ENCODE measurements at regions not wholly inside any gene's neighbourhood (a gene's known extent, or its start where the extent isn't known, plus 50 kb on each side); places are given as distances from the start of the nearest gene placed in this dataset.
"Not testable (repeated sequence)": the region's sequence is repeated elsewhere in the genome, so short reads cannot be mapped to it uniquely, and the experiment has no call there.

DNA sequence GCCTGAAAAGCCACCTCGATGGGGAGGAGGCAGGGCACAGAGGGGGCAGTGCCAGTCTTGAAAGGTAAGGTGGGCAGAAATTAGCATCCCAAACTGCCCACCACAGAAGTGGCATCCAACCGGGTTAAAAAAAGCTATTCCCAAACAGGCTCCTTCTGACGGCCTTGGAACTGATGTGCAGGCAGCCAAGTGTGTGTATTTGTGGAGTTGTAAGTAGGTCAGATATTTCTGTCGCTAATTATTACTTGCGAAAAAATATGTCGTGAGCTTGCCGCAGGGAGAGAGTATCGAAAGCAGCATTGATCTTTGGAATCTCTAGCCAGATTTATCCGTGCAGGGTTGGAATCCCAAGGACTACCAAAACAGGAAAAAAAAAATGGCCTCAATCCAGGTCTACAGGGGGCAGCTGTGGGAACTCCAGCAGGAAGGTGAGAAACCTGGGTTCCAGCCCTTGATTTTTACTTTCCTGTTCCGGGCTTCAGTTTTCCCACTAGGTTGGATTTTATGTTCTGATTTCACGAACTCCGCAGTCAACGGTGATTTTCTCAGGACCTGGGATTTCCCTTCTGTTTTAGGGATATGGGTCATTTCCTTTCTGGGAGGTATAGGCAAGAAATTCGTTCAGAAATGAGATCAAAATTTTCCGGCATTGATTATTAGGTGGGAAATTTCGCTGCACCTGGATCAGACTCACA is 200.8 kb downstream of the RGS3 start:
- no peak for DNase-seq (ENCODE audit: extremely low read depth, low read depth)

DNA sequence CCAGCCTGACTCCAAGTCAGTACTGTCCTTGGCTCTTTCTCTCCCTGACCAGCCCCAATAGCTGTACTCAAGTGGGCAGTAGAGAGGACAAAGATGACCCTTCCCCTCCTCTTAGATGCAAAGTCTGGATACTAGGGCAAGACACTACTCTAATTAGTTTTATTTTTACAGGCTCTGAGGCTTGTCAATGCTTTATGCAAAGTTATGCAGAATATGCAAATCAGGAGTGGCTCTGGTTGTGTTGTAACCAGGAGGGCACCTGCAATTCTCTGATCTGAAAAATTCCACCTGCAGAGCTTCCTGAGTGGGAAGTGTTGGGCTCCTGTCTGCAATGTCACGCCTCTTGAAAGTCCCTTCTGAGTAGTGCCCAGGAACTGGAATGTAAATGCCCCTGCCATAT is 201.5 kb downstream of the RGS3 start:
- no peak for DNase-seq (ENCODE audit: extremely low read depth, low read depth)

DNA sequence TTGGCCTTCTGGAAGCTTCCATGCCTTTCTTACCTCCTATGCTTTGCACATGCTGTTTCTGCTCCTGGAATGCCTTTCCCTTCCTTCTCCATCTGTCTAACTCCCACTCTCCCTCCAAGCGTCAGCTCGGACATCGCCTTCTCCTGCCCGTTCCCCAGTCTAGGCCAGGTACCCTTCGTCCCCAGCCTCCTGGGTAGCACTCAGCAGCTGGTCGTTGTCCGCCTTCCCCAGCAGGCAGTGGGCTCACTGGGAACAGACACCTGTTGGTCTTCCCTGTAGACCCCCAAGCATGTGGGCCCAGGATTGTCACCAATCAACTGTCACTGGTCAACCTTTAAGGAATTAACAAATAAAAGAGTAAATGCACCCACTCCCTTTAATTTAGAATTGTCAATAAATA is 202.2 kb downstream of the RGS3 start:
- DNase-seq (ENCODE audit: extremely low read depth, low read depth), result no peak

DNA sequence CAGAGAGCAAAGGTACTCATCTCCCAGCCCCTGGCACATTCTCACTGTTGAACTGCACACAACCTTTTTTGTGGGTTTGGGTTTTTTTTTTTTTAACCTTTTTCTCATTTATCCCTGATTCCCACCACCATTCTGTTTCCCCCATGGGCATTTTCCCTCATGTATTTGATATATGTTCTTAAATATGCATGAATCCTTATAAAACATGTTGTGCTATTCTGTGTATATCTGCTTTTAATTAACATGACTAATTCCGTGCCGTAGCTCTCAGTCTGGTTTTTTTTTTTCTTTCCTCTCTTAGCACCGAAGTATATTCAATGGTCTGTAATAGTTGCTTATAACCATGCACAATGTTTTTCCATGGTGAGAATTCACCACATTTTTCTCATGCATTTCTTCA is 204.5 kb downstream of the RGS3 start:
- no peak for DNase-seq (ENCODE audit: extremely low read depth, low read depth)

DNA sequence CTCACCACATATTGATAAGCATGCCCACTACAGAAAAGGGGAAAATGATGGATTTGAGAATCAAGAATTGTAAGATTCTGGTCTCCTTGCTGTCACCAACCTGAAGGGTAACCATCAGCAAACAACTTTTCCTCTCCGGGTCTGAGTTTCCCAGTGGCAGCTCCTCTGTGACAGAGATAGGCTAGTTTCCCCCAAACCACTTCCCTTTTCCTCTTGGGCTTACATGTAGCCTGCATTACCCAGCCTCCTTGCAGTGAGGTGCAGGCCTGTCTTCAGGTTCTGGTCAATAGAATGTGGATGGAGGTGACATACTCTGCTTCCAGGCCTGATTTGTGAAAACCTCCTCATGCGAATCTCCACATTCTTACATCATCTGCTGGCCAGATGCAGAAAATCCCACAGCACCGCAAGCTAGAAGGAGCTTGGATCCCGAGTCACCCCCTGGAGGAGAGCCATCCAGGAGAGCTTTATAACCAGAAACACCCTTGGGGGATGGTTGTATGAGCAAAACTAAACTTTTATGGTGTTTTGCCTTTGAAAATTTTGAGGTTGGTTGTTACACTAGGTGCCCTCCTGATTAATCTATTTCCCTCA is 206.1 kb downstream of the RGS3 start:
- no peak for DNase-seq (ENCODE audit: extremely low read depth, low read depth)

DNA sequence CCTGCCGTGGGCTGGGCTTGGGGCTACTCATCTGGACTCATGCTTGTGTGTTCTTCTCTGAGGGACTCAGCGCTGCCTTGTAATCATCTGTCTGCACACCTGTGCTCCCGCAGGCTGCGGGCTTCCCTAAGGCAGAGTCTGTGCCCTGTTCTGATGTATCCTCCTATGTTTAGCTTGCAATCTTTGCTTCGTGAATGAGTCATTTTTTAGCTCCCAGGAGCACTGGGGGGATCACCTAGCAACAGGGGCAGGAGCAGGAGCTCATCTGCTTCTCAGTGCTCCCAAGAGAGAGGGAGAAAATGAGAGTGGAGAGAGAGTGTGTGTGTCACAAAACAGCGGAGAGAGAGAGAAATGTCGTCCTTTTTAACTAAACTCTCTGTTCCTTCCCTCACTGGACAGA is 202.4 kb upstream of the ZNF618 start:
- no peak for DNase-seq (ENCODE audit: extremely low read depth, low read depth)

DNA sequence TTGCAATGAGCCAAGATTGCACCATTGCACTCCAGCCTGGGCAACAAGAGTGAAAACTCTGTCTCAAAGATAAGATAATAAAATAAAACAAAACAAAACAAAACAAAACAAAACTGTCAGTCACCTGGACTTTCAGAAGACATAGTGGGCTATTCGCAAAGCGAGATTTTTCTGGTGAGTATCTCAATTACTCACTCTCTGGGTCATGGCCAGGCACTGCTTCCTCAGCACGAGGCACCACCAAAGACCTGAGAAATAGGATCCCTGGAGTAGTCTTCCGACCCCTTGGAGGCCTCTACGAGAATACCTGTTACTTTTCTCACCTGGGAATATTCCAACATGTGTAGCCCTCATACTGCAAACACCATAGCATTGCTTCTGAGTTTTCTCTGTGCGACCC is 201.7 kb upstream of the ZNF618 start:
- DNase-seq (ENCODE audit: extremely low read depth, low read depth), result no peak

DNA sequence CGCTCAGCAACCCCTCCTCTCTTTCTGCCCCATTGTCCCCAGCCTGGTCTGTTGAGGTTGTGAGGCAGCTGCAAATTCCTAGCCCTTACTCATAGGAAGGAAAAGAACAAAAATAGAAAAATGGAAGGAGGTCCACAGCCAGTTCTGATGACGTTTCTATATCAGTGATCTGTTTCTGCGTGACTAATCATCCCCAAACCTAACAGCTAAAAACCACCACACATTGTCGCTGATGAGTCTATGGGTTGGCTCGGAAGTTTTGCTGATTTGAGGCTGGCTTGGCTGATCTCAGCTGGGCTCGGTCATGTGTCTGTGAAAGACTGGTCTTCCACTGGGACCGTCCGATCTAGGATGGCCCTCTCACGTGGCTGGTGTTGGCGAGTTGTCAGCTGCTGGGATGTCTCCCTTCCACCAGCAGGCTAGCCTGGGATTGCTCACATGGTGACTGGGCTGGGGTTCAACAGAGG is 200.6 kb upstream of the ZNF618 start:
- DNase-seq (ENCODE audit: extremely low read depth, low read depth), result no peak

DNA sequence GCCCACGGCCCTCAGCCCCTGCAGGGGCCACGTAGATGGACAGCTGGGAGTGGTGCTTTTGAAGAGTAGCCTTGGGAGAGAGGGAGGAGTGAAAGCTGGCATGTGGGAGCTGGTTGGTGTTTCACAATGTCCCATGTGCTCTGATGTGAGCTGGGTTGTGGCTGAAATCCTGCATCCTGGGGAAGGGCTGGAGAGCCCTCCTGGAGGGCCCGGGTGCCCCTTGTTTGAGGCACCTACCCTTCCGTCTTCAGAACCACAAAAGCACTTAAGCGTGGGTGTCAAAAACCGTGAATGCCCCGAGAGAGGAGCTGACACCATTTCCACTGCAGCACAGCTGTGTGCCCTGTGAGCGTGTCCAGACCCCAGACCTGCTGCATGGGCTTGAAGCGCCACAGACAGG is 199.1 kb upstream of the ZNF618 start:
- no peak for DNase-seq (ENCODE audit: extremely low read depth, low read depth)

DNA sequence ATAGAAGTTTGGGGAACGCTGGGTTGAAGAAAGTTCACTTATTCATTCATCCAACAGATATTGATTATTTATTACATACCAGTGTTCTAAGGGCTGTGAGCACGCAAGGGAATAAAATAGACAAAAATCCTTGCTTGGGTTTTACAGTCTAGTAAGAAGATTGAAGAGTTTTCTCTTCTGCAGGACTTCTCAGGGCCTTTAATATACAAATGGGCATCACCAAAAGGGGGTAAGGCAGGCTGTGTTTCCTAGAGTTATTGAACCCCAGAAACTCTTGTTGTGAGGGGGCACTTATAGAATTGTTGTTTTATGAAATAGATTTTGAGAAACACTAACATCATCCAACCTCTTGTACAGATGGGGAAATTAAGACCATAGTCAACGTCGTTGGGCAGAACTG is 198.5 kb upstream of the ZNF618 start:
- DNase-seq (ENCODE audit: extremely low read depth, low read depth), result no peak

DNA sequence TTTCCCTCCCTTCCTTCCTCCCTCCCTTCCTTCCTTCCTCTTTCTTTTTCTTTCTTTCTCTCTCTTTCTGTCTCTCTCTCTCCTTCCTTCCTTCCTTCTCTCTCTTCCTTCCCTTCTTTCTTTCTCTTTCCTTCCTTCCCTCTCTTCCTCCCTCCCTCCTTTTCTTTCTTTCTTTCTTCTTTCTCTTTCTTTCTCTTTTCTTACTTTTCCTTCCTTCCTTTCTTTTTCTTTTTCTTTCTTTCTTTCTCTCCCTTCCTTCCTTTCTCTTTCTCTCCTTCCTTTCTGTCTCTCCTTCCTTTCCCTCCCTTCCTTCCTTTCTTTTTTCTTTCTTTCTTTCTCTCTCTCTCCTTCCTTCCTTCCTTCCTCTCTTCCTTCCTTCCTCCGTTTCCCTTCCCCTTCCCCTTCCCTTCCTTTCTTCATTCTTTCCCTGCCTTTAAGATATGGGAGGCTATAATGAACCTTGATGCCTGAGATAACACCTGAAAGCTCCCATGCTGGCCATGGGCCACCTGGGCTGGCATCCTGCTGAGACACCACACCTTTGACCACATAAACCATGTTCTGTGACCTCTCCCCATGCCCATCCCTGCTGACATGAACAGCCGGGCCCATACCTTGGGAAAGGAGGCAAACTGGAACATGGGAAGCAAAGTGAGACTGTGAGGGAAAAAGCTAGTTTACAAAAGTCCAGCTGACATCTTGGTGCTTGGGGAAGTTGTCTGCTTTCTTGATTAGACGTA is 197.8 kb upstream of the ZNF618 start:
- DNase-seq (ENCODE audit: extremely low read depth, low read depth), result no peak

DNA sequence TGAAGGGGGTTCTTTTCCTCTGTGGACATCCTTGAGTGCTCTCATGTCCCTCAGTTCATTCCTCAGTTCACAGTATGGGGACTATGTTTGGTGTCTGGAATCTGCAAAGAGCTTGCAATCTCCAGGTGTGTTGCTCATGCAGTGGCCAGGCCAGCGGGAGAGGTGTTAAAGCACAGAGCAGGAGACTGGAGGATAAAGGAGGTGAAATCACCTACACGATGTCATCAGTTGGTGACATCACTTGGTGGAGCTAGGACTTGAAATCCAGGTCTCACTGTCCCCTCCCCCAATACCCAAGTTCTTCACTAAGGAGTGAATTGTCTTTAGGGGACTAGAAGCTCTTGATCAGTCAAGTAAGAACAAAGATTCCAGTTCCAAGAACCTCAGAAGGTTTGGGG is 197.3 kb upstream of the ZNF618 start:
- no peak for DNase-seq (ENCODE audit: extremely low read depth, low read depth)

DNA sequence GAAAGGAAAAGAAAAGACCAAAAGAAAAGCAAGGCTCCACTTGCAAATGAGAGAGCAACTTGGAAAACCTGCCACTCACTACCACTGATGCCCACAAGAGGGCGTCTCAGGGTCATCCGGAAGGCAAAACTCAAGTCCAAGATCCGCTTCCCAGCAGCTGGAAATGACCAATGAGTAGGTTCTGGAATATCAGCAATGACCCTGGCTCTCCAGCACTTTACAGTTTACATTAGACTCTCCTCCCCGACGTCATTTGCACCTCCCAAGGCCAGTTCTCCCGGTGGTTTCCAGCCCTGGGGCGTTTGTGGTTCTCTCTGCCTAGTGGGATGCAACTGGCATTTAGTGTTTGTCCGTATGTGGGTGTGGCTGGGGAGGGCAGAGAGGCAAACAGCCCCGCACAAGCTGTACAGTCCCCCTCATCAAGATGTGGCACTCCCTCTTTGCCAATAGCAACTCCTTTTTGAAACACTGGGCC is 193.8 kb upstream of the ZNF618 start:
- peak; percentile 91 for DNase-seq (ENCODE audit: extremely low read depth, low read depth)

DNA sequence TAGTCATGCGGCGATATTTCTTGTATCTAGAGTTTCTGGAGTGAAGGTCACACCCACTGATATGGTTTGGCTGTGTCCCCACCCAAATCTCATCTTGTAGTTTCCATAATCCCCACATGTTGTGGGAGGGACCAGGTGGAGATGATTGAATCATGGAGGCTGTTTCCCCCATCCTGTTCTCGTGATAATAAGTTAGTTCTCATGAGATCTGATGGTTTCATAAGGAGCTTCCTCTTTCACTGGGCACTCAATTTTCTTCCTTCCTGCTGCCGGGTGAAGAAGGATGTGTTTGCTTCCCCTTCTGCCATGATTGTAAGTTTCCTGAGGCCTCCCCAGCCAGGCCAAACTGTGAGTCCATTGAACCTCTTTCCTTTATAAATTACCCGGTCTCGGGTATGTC is 190.5 kb upstream of the ZNF618 start:
- DNase-seq (ENCODE audit: extremely low read depth, low read depth), result not testable (repeated sequence)

DNA sequence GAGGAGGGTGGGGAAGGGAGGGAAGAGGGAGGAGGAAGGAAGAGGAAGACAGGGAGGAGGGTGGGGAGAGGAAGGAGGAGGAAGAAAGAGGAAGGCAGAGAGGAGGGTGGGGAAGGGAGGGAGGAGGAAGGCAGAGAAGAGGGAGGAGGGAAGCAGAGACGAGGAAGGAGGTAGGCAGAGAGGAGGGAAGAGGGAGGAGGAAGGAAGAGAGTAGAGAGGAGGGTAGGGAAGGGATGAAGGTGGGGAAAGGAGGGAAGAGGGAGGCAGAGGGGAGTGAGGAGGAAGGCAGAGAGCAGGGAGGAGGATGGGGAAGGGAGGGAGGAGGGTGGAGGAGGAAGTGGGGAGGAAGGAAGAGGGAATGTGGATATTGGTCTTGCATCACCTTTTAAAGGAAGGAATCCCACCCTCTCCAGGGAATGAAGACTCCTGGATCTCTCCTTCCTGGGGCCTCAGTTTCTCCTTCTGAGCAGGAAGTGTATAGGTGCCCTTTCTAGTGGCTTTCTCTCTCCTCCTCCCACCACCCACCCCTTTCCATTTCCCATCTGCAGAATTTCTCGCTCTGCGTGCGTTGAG is 188.9 kb upstream of the ZNF618 start:
- no peak for DNase-seq (ENCODE audit: extremely low read depth, low read depth)

DNA sequence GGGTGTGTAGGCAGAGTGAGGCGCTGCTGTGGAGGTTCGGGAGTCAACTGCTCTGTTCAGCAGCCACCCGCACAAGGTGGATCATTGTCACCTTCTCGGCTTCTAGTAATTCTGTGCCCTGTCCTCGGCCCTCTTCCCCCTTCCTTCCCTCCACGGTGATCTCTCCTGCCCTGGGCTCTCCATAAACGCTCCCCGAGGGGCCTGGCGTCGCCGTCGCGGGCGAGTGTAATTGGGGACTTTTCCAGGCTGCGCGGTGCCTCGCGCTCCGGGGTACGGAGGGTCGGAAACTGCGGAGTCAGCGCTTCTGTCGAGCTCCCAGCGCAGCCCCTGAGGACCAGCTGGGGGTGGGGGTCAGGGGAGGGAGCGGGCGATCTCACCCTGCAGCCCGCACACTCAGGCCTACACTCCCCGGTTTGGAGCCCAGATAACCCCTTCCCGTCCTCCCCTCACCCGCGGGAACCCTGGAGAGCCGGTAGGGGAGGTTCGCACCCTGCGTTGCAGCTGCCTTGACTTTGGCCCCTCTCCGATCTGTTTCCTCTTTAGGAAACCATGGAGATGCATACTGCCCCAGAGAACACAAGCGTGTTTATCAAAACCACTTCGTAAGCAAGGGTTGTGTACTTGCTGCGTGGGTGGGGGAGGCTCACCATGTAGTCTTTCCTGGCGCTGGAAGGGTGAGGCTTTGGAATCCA is 188.3 kb upstream of the ZNF618 start:
- no peak for DNase-seq (ENCODE audit: extremely low read depth, low read depth)

DNA sequence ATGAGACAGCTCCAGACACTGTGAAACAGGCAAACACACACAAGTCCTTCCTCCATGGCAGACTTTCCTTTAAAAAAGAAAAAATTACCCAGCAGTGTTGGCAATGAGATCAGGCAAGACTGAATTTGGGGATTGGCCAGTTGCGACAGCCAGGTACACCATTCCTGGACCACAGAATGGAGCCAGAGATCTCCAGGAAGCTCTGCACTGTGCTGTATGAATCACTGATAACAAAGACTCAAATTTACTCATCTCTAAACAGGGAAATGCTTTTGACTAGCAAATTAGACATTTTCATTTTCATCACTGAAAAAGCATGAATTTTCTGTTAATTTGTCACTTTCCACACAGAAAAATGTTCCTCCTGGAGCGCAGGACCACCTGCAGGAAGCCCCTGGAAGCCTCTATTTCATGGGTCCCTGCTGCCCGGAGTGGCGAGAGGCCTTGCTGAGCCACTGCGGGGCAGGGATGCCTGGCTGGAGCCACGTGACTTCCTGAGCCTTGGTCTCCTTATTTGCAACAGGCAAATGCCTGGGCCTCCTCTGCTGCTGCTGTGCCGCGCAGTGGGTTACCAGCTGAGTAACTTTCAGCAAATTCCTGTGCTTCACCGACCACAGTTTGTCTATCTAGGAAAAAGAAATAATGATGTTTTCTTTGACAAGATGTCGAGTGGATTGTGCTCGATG is 185.9 kb upstream of the ZNF618 start:
- DNase-seq (ENCODE audit: extremely low read depth, low read depth), result no peak

DNA sequence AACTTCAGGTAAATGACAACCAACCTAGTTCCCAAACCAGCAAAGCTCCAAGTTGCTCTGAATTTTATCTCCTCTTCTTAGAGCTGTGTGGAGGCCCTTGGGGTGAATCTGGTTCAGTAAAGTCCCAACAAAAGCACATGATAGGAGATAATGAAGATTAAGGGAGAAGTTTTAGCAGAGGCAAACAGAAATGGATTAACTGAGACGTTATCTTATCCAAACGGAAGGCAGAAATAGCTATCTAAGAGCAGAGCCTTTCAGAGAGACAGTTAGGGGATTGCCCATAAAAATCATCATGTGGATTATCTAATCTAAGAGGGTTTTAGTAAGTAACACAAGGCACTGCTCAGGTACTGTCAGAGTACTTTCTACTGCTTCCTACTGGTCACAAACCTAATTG is 183.9 kb upstream of the ZNF618 start:
- no peak for DNase-seq (ENCODE audit: extremely low read depth, low read depth)

DNA sequence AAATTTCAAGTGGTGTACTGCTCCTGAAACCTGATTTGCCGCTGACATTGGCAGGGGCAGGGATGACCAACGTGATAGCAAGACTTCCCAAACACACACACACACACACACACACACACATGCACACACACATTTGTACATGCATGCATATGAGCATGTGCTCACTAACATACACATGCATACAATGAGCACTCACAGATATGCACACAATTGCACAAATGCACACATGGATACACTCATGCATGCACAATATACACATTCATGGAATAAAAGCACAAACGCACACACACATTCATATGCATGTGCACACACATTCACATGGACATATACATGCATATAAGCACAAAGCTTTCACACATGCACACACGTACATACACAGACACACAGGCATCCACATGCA is 181.2 kb upstream of the ZNF618 start:
- no peak for DNase-seq (ENCODE audit: extremely low read depth, low read depth)

DNA sequence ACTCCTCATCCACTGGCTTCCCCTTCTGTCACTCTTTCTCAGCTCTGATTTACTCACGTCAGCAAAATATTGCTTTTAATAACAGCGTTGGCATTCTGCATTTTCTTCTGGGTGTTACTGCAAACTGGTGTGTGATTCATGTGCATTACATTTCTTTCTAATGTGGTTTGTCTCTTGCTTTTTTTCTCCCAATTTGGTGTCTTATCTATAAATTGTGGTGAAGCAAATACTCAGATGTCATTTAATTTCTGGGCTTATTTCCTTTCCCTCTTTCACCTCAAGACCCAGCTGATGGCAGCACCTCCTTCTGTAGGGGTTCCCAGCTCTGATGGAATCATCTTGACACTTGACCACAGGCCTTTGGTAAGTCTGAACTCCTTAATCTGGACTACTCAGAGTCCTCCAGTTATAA is 180.7 kb upstream of the ZNF618 start:
- DNase-seq (ENCODE audit: extremely low read depth, low read depth), result no peak
